GM12872 (cell line): ENCODE measurements at regions not wholly inside any gene's neighbourhood (a gene's known extent, or its start where the extent isn't known, plus 50 kb on each side); places are given as distances from the start of the nearest gene placed in this dataset.

Experiments used
- CTCF ChIP-seq: IDR thresholded peaks from 3 replicates; pipeline ENCODE4 v1.5.1; 2011; ENCODE audit warnings: low read depth, mild to moderate bottlenecking, low read length, moderate library complexity; ENCODE audit not compliant: insufficient read depth

- no peak for TF ChIP-seq CTCF
Observed at GRCh38 chr3:150165396-150166094, 194.8 kb upstream of the PFN2 start.

GRCh38 chr3:150161011-150161410 is 190.3 kb upstream of the PFN2 start:
- no peak for TF ChIP-seq CTCF

GRCh38 chr3:150158943-150159625 is 188.4 kb upstream of the PFN2 start:
- TF ChIP-seq CTCF = no peak

- TF ChIP-seq CTCF = no peak
Observed at GRCh38 chr3:150152567-150152966, 181.9 kb upstream of the PFN2 start.

GRCh38 chr3:150150633-150151032 is 179.9 kb upstream of the PFN2 start:
- no peak for TF ChIP-seq CTCF

- TF ChIP-seq CTCF = no peak
Observed at GRCh38 chr3:150149651-150150051, 179.0 kb upstream of the PFN2 start.

- TF ChIP-seq CTCF = no peak
Observed at GRCh38 chr3:150148227-150148626, 177.5 kb upstream of the PFN2 start.
